Esophagus muscularis mucosa (tissue), 4 donors: ENCODE measurements at regions not wholly inside any gene's neighbourhood (a gene's known extent, or its start where the extent isn't known, plus 50 kb on each side); places are given as distances from the start of the nearest gene placed in this dataset.

Source experiments
- CTCF ChIP-seq, 3 experiments: fragments of 200-600 bp in 2 of 3; fragments of 450-650 bp in 1 of 3; sonication (generic) in 2 of 3; IDR thresholded peaks; one replicate each; pipeline ENCODE4 v1.5.1; 2017 to 2019; ENCODE audit warnings: antibody characterized with exemption in 3 of 3, mild to moderate bottlenecking in 2 of 3, moderate library complexity in 1 of 3
- EP300 ChIP-seq: sonication (generic); formaldehyde crosslinking; IDR thresholded peaks from one replicate; pipeline ENCODE4 v1.6.1; 2017; ENCODE audit warnings: antibody characterized with exemption
- POLR2A ChIP-seq: fragments of 450-650 bp; IDR thresholded peaks from one replicate; pipeline ENCODE4 v1.6.1; 2017; ENCODE audit warnings: antibody characterized with exemption, moderate library complexity, mild to moderate bottlenecking, low read depth

DNA sequence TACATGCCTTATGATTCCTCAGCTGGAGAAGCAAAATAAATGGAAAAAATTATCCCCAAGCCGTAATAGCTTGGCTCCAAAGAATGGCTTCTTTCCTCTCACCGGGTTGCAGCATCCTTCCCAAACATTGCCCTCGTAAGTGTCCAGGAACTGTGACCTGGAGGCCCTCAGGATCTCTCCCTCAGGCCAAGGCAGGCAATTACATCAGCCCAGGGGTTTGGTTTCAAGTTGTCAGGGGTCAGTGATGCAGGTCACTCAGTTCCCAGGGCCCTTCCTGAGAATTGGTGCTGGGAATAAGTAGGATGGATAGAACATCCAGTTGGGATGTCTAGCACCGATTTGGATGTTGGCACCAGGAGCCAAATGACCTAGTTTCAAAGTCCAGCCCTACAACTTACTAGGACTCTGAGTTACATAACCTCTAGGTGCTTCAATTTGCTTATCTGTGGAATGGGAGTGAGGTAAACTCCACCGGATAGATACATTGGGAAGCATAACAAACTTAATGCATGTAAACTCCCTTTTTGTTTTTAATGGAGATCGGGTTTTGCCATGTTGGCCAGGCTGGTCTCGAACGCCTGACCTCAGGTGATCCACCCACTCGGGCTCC, 133.5 kb upstream of the DAP start:
- TF ChIP-seq POLR2A (no peak), EP300 (no peak), CTCF (IDR thresholded peaks at IDR 0.05) (no peak)
